GM10266 (cell line): ENCODE measurements at regions not wholly inside any gene's neighbourhood (a gene's known extent, or its start where the extent isn't known, plus 50 kb on each side); places are given as distances from the start of the nearest gene placed in this dataset.

Source experiments
- DNase-seq: peaks from one replicate; pipeline ENCODE4 v3.0.0; 2012; ENCODE audit errors: extremely low spot score
- CTCF ChIP-seq: IDR thresholded peaks from 2 replicates; pipeline ENCODE4 v1.5.1; 2012; ENCODE audit warnings: mild to moderate bottlenecking, low read depth; ENCODE audit not compliant: control insufficient read depth, insufficient read depth; ENCODE audit errors: missing control alignments

DNA sequence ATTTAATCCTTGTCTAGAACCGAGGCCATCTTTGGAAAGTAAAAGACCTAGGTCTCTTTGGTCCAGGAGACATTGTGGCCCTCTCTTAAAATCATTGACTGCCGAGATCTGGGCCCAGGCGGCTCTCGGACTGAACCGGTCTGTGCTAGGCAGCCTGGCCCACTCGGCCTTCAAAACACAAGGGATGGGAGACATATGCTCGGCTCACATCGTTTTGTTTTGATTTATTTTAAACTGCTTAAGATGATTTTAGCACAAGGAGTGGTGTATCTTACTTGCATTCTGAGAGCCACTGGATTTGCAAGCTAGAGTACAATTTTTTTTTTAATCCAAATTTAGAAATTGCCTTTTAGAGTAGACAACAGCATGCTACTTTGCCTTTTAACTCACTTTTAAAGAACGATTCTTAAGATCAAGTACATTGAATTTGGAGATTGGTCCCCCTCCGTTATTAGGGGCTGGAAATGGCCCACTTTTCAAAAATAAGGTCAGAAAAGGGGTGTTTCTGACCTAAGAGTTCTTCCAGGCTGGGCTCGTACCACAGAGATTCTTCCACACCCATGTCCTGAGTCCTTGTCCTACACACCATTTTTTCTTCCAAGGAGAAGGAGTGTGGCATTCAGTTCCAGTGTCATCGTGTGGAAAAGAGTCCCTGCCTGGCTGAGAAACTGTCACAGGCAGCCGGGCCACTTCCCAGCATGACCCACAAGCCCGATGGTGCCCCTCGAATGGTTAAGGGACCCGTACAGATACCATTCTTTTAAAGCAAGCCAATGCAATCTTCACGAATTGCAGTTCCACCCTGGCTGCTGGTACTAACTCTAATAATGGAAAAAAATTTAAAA is 80.5 kb upstream of the WNT7B start:
- TF ChIP-seq CTCF = no peak
- no peak for DNase-seq

- DNase-seq = peak; percentile 93
Measured at GRCh38 chr22:46058091-46058420, 81.1 kb upstream of the WNT7B start.

DNA sequence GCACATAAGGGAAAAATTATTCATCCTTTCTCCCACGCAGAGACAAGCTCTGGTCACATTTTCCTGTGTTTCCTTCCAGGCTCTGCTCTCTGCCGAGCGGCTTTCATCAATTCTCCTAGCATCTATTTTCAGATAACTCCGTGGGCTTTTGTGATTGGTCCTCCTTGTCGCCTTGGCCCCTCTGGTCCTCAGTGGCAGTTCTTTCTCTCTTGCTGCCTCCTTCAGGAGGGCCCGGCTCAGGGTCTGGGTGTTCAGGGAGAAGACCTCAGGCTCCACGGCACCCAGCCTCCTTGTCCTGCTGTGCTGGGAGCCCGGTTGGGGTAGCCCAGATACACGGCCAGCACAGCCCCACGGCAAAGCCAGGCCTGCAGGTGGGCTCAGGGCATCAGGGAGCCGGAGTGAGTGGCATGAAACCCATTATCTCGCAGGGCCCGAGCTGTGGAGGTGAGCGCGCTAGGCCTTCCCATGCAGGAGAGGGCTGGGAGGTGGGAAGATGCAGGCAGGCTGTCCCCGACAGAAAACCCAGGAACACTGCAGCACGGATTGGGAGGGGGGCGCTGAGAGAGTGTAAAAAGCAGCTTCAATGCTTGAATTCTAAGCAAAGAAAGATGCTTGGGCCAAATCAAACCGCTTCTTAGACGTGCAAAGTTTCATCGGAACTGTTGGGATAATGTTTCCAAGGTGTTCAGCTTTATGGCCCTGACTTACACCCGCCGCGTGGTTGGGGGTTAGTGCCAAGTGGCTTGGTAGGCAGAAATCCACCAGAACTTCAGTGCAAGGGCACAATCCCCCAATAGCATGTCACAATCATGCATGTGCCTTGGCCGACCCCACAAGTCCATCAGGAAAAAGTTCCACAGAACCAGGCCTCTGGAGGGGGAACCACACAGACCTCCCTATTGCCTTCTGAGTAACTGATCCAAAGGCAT is 81.9 kb upstream of the WNT7B start:
- DNase-seq = no peak
- TF ChIP-seq CTCF = no peak

More at GRCh38 chr22:46058091-46058420, 81.1 kb upstream of the WNT7B start:
- TF ChIP-seq CTCF = no peak

- no peak for TF ChIP-seq CTCF
- DNase-seq = no peak
Measured at GRCh38 chr22:46060292-46061123, 83.5 kb upstream of the WNT7B start.

- TF ChIP-seq CTCF = no peak
- DNase-seq = no peak
Measured at GRCh38 chr22:46061124-46061500, 84.2 kb upstream of the WNT7B start.

DNA sequence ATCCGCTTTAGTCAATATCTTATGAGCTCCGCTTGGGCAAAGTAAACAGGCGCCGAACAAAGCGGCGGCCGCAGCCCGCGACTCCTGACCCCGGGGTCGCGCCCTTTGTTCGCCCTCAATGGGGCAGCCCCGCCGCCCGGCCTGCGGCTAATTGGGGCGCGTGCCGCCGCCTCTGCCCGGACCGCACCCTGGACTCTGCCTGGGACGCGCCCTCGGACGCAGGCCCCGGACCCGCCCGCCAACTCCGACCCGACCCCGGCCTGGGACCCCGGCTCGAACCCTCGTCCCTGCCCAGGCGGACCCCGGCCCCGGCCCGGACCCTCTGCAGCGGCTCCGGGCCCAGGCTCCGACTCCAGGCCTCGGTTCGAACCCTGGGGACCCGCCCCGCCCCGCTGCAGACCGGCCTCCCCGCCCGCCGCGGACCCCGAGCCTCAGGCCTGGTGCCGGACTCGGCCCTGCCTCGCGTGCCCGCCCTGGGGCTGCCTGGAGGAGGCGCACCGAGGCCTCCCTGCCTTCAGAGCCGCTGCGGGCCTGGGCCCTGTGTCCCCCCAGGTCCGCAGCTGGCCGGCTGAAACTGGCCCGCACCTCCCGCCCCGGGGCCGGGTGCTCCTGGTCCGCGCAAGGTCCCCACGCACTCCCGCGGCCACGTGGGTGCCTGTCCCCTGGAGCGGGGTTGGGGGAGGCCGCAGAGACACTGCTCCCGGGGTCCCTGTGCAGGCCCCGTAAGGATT is 84.7 kb upstream of the WNT7B start:
- DNase-seq = no peak
- TF ChIP-seq CTCF = no peak
